HCT116 (cell line): ENCODE measurements at regions not wholly inside any gene's neighbourhood (a gene's known extent, or its start where the extent isn't known, plus 50 kb on each side); places are given as distances from the start of the nearest gene placed in this dataset.

Experiments
- ATAC-seq: fragments of 200-7000 bp; cut with Tn5 transposase; 2 replicates; pipeline ENCODE4 v1.9.1; 2020; ENCODE audit warnings: mild to moderate bottlenecking, moderate library complexity
- BruUV-seq: library from RNA; stranded (reverse); fragments of 400-500 nt; replicated peaks from 2 replicates; lab custom pipeline; 2021; lab: Mats Ljungman, UMichigan
- CTCF ChIA-PET: fragments of 300-600 bp; sonication (Branson Sonifier 250); formaldehyde crosslinking; loops from one replicate; lab custom pipeline; 2021; ENCODE audit warnings: antibody characterized with exemption; lab: Charles Lee
- POLR2A ChIA-PET: fragments of 300-600, 350-600 bp; sonication (Branson Sonifier 250); formaldehyde crosslinking; loops from one replicate; lab custom pipeline; 2021; ENCODE audit warnings: antibody characterized with exemption; lab: Charles Lee
- RAD21 ChIA-PET, 2 experiments: fragments of 300-600 bp; sonication (Branson Sonifier 250); formaldehyde crosslinking; loops; one replicate each; lab custom pipeline; 2023; ENCODE audit warnings: low total read pairs in 2 of 2; ENCODE audit not compliant: uncharacterized antibody in 2 of 2, unreplicated experiment in 2 of 2, low non-redundant PET in 1 of 2; lab: Charles Lee
- DNase-seq: peaks from one replicate; pipeline ENCODE4 v3.0.0-alpha.2; 2010; ENCODE audit warnings: low read depth, low spot score
- H2AFZ ChIP-seq: fragments of 200-600 bp; shearing (Covaris generic), sonication (generic); 2 replicates; pipeline ENCODE4 v1.6.1; 2017; ENCODE audit warnings: low read depth, mixed run types, mixed read lengths, antibody characterized with exemption, low read length; ENCODE audit not compliant: poor library complexity, severe bottlenecking
- H3K27ac ChIP-seq: 2 replicates; pipeline ENCODE4 v1.5.1; 2012; ENCODE audit warnings: low read depth, low read length
- H3K27me3 ChIP-seq: fragments of 200-600 bp; sonication (generic); 2 replicates; pipeline ENCODE4 v1.6.1; 2016; ENCODE audit warnings: mixed run types, low read length, mixed read lengths; ENCODE audit not compliant: insufficient read depth
- H3K36me3 ChIP-seq, 2 experiments: fragments of 200-500 bp in 1 of 2; fragments of 200-600 bp in 1 of 2; sonication (Bioruptor generic) in 1 of 2; sonication (generic) in 1 of 2; 2 replicates each; pipeline versions ENCODE4 v1.5.1 to v1.6.1; 2014 to 2016; ENCODE audit warnings: low read length in 2 of 2, inconsistent platforms in 1 of 2, mixed read lengths in 1 of 2, mixed run types in 1 of 2; ENCODE audit not compliant: insufficient read depth in 2 of 2, control insufficient read depth in 1 of 2
- H3K4me1 ChIP-seq, 2 experiments: fragments of 200-600 bp in 1 of 2; sonication (generic) in 1 of 2; 2 replicates each; pipeline versions ENCODE4 v1.5.1 to v1.6.1; 2012 to 2017; ENCODE audit warnings: low read length in 2 of 2, inconsistent platforms in 1 of 2, mild to moderate bottlenecking in 1 of 2, mixed read lengths in 1 of 2, mixed run types in 1 of 2, moderate library complexity in 1 of 2; ENCODE audit not compliant: insufficient read depth in 2 of 2, control insufficient read depth in 1 of 2
- H3K4me2 ChIP-seq: fragments of 200-600 bp; sonication (generic); 2 replicates; pipeline ENCODE4 v1.6.1; 2017; ENCODE audit warnings: mixed run types, low read length, mixed read lengths
- H3K4me3 ChIP-seq, 2 experiments: fragments of 200-600 bp in 1 of 2; sonication (generic) in 1 of 2; replicated peaks in 1 of 2; 2 replicates each; pipeline ENCODE4 v1.5.1; 2011 to 2016; ENCODE audit warnings: low read length in 2 of 2, control low read depth in 1 of 2, low read depth in 1 of 2, mild to moderate bottlenecking in 1 of 2, mixed read lengths in 1 of 2, mixed run types in 1 of 2
- H3K79me2 ChIP-seq: fragments of 200-600 bp; sonication (generic); 2 replicates; pipeline ENCODE4 v1.6.1; 2017; ENCODE audit warnings: mild to moderate bottlenecking, mixed run types, low read length, moderate library complexity, mixed read lengths; ENCODE audit not compliant: insufficient read depth
- H3K9ac ChIP-seq: fragments of 200-600 bp; sonication (generic); 2 replicates; pipeline ENCODE4 v1.6.1; 2016; ENCODE audit warnings: low read length, mixed read lengths
- H3K9me2 ChIP-seq: fragments of 200-600 bp; sonication (generic), shearing (Covaris generic); 2 replicates; pipeline ENCODE4 v1.6.1; 2017; ENCODE audit warnings: mixed run types, mild to moderate bottlenecking, moderate library complexity; ENCODE audit not compliant: insufficient read depth
- H3K9me3 ChIP-seq, 2 experiments: fragments of 200-500 bp in 1 of 2; fragments of 200-600 bp in 1 of 2; sonication (Bioruptor generic) in 1 of 2; sonication (generic) in 1 of 2; 2 replicates each; pipeline ENCODE4 v1.6.1; 2014 to 2017; ENCODE audit warnings: low read length in 2 of 2, mixed read lengths in 2 of 2, inconsistent platforms in 1 of 2, low read depth in 1 of 2, mild to moderate bottlenecking in 1 of 2, mixed run types in 1 of 2, moderate library complexity in 1 of 2; ENCODE audit not compliant: control insufficient read depth in 1 of 2, insufficient read depth in 1 of 2
- H4K20me1 ChIP-seq: fragments of 200-600 bp; sonication (generic), shearing (Covaris generic); 2 replicates; pipeline ENCODE4 v1.6.1; 2017; ENCODE audit warnings: mixed run types, mild to moderate bottlenecking, moderate library complexity; ENCODE audit not compliant: insufficient read depth
- ATF3 ChIP-seq: IDR thresholded peaks from 2 replicates; pipeline ENCODE4 v1.6.1; 2012
- CBX3 ChIP-seq: IDR thresholded peaks from 2 replicates; pipeline ENCODE4 v1.6.1; 2012; ENCODE audit warnings: low read depth
- EGR1 ChIP-seq: IDR thresholded peaks from 2 replicates; pipeline ENCODE4 v1.6.1; 2012; ENCODE audit warnings: low read depth
- ELF1 ChIP-seq: IDR thresholded peaks from 2 replicates; pipeline ENCODE4 v1.6.1; 2012; ENCODE audit warnings: low read depth, borderline replicate concordance
- EZH2phosphoT487 ChIP-seq: fragments of 200-600 bp; IDR thresholded peaks from 2 replicates; pipeline ENCODE4 v1.6.1; 2018; ENCODE audit warnings: antibody characterized with exemption, borderline replicate concordance
- FOSL1 ChIP-seq: IDR thresholded peaks from 2 replicates; pipeline ENCODE4 v1.6.1; 2012; ENCODE audit warnings: low read depth
- JUND ChIP-seq: IDR thresholded peaks from 2 replicates; pipeline ENCODE4 v1.6.1; 2012
- MAX ChIP-seq: IDR thresholded peaks from 2 replicates; pipeline ENCODE4 v1.6.1; 2012
- POLR2A ChIP-seq: IDR thresholded peaks from 2 replicates; pipeline ENCODE4 v1.7.0; 2011; ENCODE audit warnings: borderline replicate concordance; ENCODE audit not compliant: insufficient read depth, insufficient read length; ENCODE audit errors: extremely low read depth
- POLR2AphosphoS5 ChIP-seq: IDR thresholded peaks from 2 replicates; pipeline ENCODE4 v1.6.1; 2011; ENCODE audit warnings: mild to moderate bottlenecking, low read depth, low read length, moderate library complexity
- REST ChIP-seq: IDR thresholded peaks from 2 replicates; pipeline ENCODE4 v1.6.1; 2012; ENCODE audit warnings: low read depth
- SIN3A ChIP-seq: IDR thresholded peaks from 2 replicates; pipeline ENCODE4 v1.6.1; 2012; ENCODE audit warnings: low read depth
- SP1 ChIP-seq: IDR thresholded peaks from 2 replicates; pipeline ENCODE4 v1.6.1; 2012; ENCODE audit warnings: low read depth
- SRF ChIP-seq: IDR thresholded peaks from 2 replicates; pipeline ENCODE4 v1.6.1; 2012; ENCODE audit warnings: low read depth
- TCF7L2 ChIP-seq: IDR thresholded peaks from 2 replicates; pipeline ENCODE4 v1.7.0; 2011; ENCODE audit warnings: borderline replicate concordance, inconsistent platforms; ENCODE audit not compliant: insufficient read depth, insufficient read length; ENCODE audit errors: extremely low read depth
- ZNF274 ChIP-seq: fragments of 200-500 bp; sonication (Bioruptor generic); IDR thresholded peaks from 2 replicates; pipeline ENCODE4 v1.6.1; 2014; ENCODE audit warnings: mild to moderate bottlenecking, low read depth, low read length, inconsistent platforms
- intact Hi-C: fragments of 100-400 bp; cut with micrococcal nuclease; formaldehyde crosslinking; loops from 2 replicates; pipeline ENCODE4 v1.10.0; 2022

GRCh38 chr7:35869810-35870209 lies 69.0 kb downstream of the SEPTIN7 start:
- ChIA-PET CTCF (no interaction called here), RAD21 (no interaction called here), POLR2A (no interaction called here)
- Histone ChIP-seq H2AFZ (no peak overlapping the region), H3K4me3 (no peak overlapping the region), H3K9me3 (no peaks in the 10 kb centered on the region), H3K9ac (no peak overlapping the region), H3K36me3 (peaks cover 5 to 6% of the 10 kb centered on the region in 2 experiments; a peak in 1 of 4 replicates), H4K20me1 (no peaks in the 10 kb centered on the region), H3K27me3 (no peaks in the 10 kb centered on the region), H3K27ac (no peak overlapping the region), H3K79me2 (no peaks in the 10 kb centered on the region), H3K4me2 (no peak overlapping the region), H3K9me2 (no peaks in the 10 kb centered on the region), H3K4me1 (no peaks in the 10 kb centered on the region)
- no peak for ATAC-seq
- TF ChIP-seq TCF7L2 (no peak), POLR2AphosphoS5 (no peak), MAX (no peak), FOSL1 (no peak), SP1 (no peak), ELF1 (no peak), EZH2phosphoT487 (no peak), ZNF274 (no peak), ATF3 (no peak), REST (no peak), SRF (no peak), SIN3A (no peak), EGR1 (no peak), CBX3 (no peak), JUND (no peak), POLR2A (no peak)
- no peak for DNase-seq
- no TSS peak for BruUV-seq
- intact Hi-C loops: no loop called here
